GM23248 (cell line): ENCODE measurements at regions not wholly inside any gene's neighbourhood (a gene's known extent, or its start where the extent isn't known, plus 50 kb on each side); places are given as distances from the start of the nearest gene placed in this dataset.

ENCODE experiments used
- DNase-seq: peaks from one replicate; pipeline ENCODE4 v3.0.0-alpha.2; 2015
- H2AFZ ChIP-seq: fragments of 200-600 bp; sonication (generic); 2 replicates; pipeline ENCODE4 v1.6.1; 2016; ENCODE audit warnings: antibody characterized with exemption
- H3F3A ChIP-seq: fragments of 200-600 bp; sonication (generic); 2 replicates; pipeline ENCODE4 v1.6.1; 2016; ENCODE audit warnings: mild to moderate bottlenecking, antibody characterized with exemption, mixed run types; ENCODE audit not compliant: insufficient read depth
- H3K27ac ChIP-seq: fragments of 200-600 bp; sonication (generic); 2 replicates; pipeline ENCODE4 v1.5.1; 2016; ENCODE audit warnings: mild to moderate bottlenecking
- H3K27me3 ChIP-seq: fragments of 200-600 bp; sonication (generic); replicated peaks from 2 replicates; pipeline ENCODE4 v1.6.1; 2016; ENCODE audit warnings: mild to moderate bottlenecking; ENCODE audit not compliant: insufficient read depth
- H3K36me3 ChIP-seq: fragments of 200-600 bp; sonication (generic); 2 replicates; pipeline ENCODE4 v1.6.1; 2016; ENCODE audit warnings: low read depth, mild to moderate bottlenecking
- H3K4me1 ChIP-seq: fragments of 200-600 bp; sonication (generic); 2 replicates; pipeline ENCODE4 v1.6.1; 2016; ENCODE audit warnings: mild to moderate bottlenecking; ENCODE audit not compliant: insufficient read depth
- H3K4me2 ChIP-seq: fragments of 200-600 bp; sonication (generic); one replicate; pipeline ENCODE4 v1.6.1; 2016; ENCODE audit warnings: mild to moderate bottlenecking; ENCODE audit not compliant: unreplicated experiment
- H3K4me3 ChIP-seq: fragments of 200-600 bp; sonication (generic); 2 replicates; pipeline ENCODE4 v1.5.1; 2016; ENCODE audit warnings: mild to moderate bottlenecking
- H3K79me2 ChIP-seq: fragments of 200-600 bp; sonication (generic); 2 replicates; pipeline ENCODE4 v1.6.1; 2016; ENCODE audit warnings: mild to moderate bottlenecking; ENCODE audit not compliant: insufficient read depth
- H3K9ac ChIP-seq: fragments of 200-600 bp; sonication (generic); 2 replicates; pipeline ENCODE4 v1.6.1; 2016; ENCODE audit warnings: mild to moderate bottlenecking
- H3K9me2 ChIP-seq: fragments of 200-600 bp; sonication (generic); 2 replicates; pipeline ENCODE4 v1.6.1; 2016; ENCODE audit warnings: mixed run types, mild to moderate bottlenecking, moderate library complexity; ENCODE audit not compliant: insufficient read depth
- H3K9me3 ChIP-seq: fragments of 200-600 bp; sonication (generic); one replicate; pipeline ENCODE4 v1.6.1; 2017; ENCODE audit warnings: low read depth
- H4K20me1 ChIP-seq: fragments of 200-600 bp; sonication (generic); 2 replicates; pipeline ENCODE4 v1.6.0; 2016; ENCODE audit not compliant: insufficient read depth
- EZH2 ChIP-seq: fragments of 200-600 bp; sonication (generic); IDR thresholded peaks from 2 replicates; pipeline ENCODE4 v1.6.1; 2018; ENCODE audit warnings: antibody characterized with exemption, mild to moderate bottlenecking; ENCODE audit not compliant: insufficient read depth, poor library complexity, severe bottlenecking
- EZH2phosphoT487 ChIP-seq: fragments of 200-600 bp; sonication (generic); IDR thresholded peaks from 2 replicates; pipeline ENCODE4 v1.6.1; 2018; ENCODE audit warnings: antibody characterized with exemption, moderate library complexity, mild to moderate bottlenecking, low read depth; ENCODE audit not compliant: insufficient read depth
- WGBS, 2 experiments: methylation state at CpG; one replicate each; pipeline ENCODE4 v1.1.6; 2015 to 2017; ENCODE audit warnings: low lambda C conversion rate in 2 of 2, low coverage in 1 of 2; ENCODE audit errors: missing lambda C conversion rate in 2 of 2; 5-methylcytosine and 5-hydroxymethylcytosine counted together
- in situ Hi-C: fragments of 300-500 bp; cut with MboI; formaldehyde crosslinking; loops from 2 replicates; pipeline ENCODE4 v1.15.0; 2020

GRCh38 chrX:5802391-5802790 is 426.3 kb downstream of the NLGN4X start:
- H3K9ac ChIP-seq: no peak overlapping the region
- no peak overlapping the region for H3K4me2 ChIP-seq
- no peaks in the 10 kb centered on the region for H3K36me3 ChIP-seq
- no peaks in the 10 kb centered on the region for H3K27me3 ChIP-seq
- no peak overlapping the region for H3K27ac ChIP-seq
- TF ChIP-seq EZH2: no peak
- TF ChIP-seq EZH2phosphoT487: no peak
- no peak overlapping the region for H2AFZ ChIP-seq
- no peaks in the 10 kb centered on the region for H3K9me3 ChIP-seq
- 0% methylated on average over 1 of the region's 1 CpG for WGBS, 2 experiments
- in situ Hi-C loops: no loop called here
- H3F3A ChIP-seq: no peaks in the 10 kb centered on the region
- H3K9me2 ChIP-seq: no peaks in the 10 kb centered on the region
- no peaks in the 10 kb centered on the region for H3K79me2 ChIP-seq
- H4K20me1 ChIP-seq: no peaks in the 10 kb centered on the region
- no peak overlapping the region for H3K4me3 ChIP-seq
- H3K4me1 ChIP-seq: no peaks in the 10 kb centered on the region
- DNase-seq: no peak

- Histone ChIP-seq H3K27ac (no peak overlapping the region), H3K4me1 (no peaks in the 10 kb centered on the region), H3K36me3 (no peaks in the 10 kb centered on the region), H3K9ac (no peak overlapping the region), H3K9me3 (no peaks in the 10 kb centered on the region), H3K79me2 (no peaks in the 10 kb centered on the region), H3K9me2 (no peaks in the 10 kb centered on the region), H3K4me2 (no peak overlapping the region), H2AFZ (no peak overlapping the region), H3K27me3 (no peaks in the 10 kb centered on the region), H3F3A (no peaks in the 10 kb centered on the region), H3K4me3 (no peak overlapping the region), H4K20me1 (no peaks in the 10 kb centered on the region)
- in situ Hi-C loops: no loop called here
- WGBS, 2 experiments: 55 to 69% methylated on average over 4 of the region's 4 CpGs
- DNase-seq: no peak
- no peak for TF ChIP-seq EZH2phosphoT487
- no peak for TF ChIP-seq EZH2
Measured at GRCh38 chrX:5791721-5792120, 436.9 kb downstream of the NLGN4X start.

GRCh38 chrX:5788910-5789309 is 439.8 kb downstream of the NLGN4X start:
- in situ Hi-C loops: no loop called here
- no peak overlapping the region for H3K9ac ChIP-seq
- H2AFZ ChIP-seq: no peak overlapping the region
- H3K4me3 ChIP-seq: no peak overlapping the region
- H3K9me2 ChIP-seq: no peaks in the 10 kb centered on the region
- no peaks in the 10 kb centered on the region for H3K36me3 ChIP-seq
- H3K4me2 ChIP-seq: no peak overlapping the region
- H3K9me3 ChIP-seq: no peaks in the 10 kb centered on the region
- no peak overlapping the region for H3K27ac ChIP-seq
- no peaks in the 10 kb centered on the region for H4K20me1 ChIP-seq
- H3K79me2 ChIP-seq: no peaks in the 10 kb centered on the region
- WGBS, 2 experiments: 3 to 7% methylated on average over 3 to 4 of the region's 4 CpGs
- no peaks in the 10 kb centered on the region for H3K4me1 ChIP-seq
- no peaks in the 10 kb centered on the region for H3F3A ChIP-seq
- no peaks in the 10 kb centered on the region for H3K27me3 ChIP-seq
- DNase-seq: no peak
- TF ChIP-seq EZH2phosphoT487 (no peak), EZH2 (no peak)

- H3K36me3 ChIP-seq: no peaks in the 10 kb centered on the region
- no peak overlapping the region for H3K9ac ChIP-seq
- WGBS, 2 experiments: 4 to 9% methylated on average over 2 of the region's 2 CpGs
- H3K27me3 ChIP-seq: no peaks in the 10 kb centered on the region
- no peak overlapping the region for H3K4me3 ChIP-seq
- no peaks in the 10 kb centered on the region for H3K79me2 ChIP-seq
- TF ChIP-seq EZH2 (no peak), EZH2phosphoT487 (no peak)
- H3K4me1 ChIP-seq: no peaks in the 10 kb centered on the region
- H3K9me2 ChIP-seq: no peaks in the 10 kb centered on the region
- H3F3A ChIP-seq: no peaks in the 10 kb centered on the region
- DNase-seq: no peak
- H4K20me1 ChIP-seq: no peaks in the 10 kb centered on the region
- no peaks in the 10 kb centered on the region for H3K9me3 ChIP-seq
- in situ Hi-C loops: no loop called here
- no peak overlapping the region for H2AFZ ChIP-seq
- H3K27ac ChIP-seq: no peak overlapping the region
- H3K4me2 ChIP-seq: no peak overlapping the region
Measured at GRCh38 chrX:5780821-5781220, 447.8 kb downstream of the NLGN4X start.

- 8% methylated on average over 5 of the region's 5 CpGs for WGBS, 2 experiments
Measured at GRCh38 chrX:5775846-5776430, 452.7 kb downstream of the NLGN4X start.

More at GRCh38 chrX:5775846-5776430, 452.7 kb downstream of the NLGN4X start:
- Histone ChIP-seq H4K20me1 (no peaks in the 10 kb centered on the region), H3K4me1 (no peaks in the 10 kb centered on the region), H2AFZ (no peak overlapping the region), H3K27me3 (no peaks in the 10 kb centered on the region), H3K4me2 (no peak overlapping the region), H3K9ac (no peak overlapping the region), H3F3A (no peaks in the 10 kb centered on the region), H3K79me2 (no peaks in the 10 kb centered on the region), H3K9me2 (no peaks in the 10 kb centered on the region), H3K27ac (no peak overlapping the region), H3K36me3 (no peaks in the 10 kb centered on the region), H3K4me3 (no peak overlapping the region), H3K9me3 (no peaks in the 10 kb centered on the region)
- TF ChIP-seq EZH2phosphoT487 (no peak), EZH2 (no peak)
- DNase-seq: no peak
- in situ Hi-C loops: no loop called here
